GM19438 (cell line): ENCODE measurements at regions not wholly inside any gene's neighbourhood (a gene's known extent, or its start where the extent isn't known, plus 50 kb on each side); places are given as distances from the start of the nearest gene placed in this dataset.

Source experiments
- ATAC-seq: cut with Tn5 transposase; IDR thresholded peaks from one replicate; pipeline ENCODE4 v1.9.1; 2021; ENCODE audit warnings: low read depth; ENCODE audit not compliant: unreplicated experiment

GRCh38 chr10:3528271-3528670, 256.7 kb downstream of the KLF6 start:
- no peak for ATAC-seq

DNA sequence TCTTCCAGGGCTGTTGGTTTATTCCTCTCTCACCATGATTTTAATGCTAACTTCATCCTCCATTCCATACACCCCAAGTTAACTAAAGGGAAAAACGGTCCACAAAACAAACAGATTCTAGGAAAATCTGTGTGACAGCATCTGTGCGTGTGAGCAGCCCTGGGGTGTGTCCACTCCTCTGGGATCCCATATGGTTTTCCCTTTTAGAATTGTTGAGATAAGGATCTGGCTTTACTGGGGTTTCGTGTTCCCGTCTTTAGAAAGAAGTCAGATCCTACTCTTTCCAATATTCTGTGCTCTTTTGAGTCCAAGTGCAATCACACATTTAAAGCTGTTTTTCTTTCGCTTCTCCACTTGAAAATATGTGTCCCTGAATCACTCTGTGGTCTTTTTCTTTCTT, 257.1 kb downstream of the KLF6 start:
- no peak for ATAC-seq

GRCh38 chr10:3526727-3527501, 258.1 kb downstream of the KLF6 start:
- ATAC-seq = no peak

GRCh38 chr10:3525832-3526449, 259.1 kb downstream of the KLF6 start:
- ATAC-seq = no peak

GRCh38 chr10:3524086-3524960, 260.7 kb downstream of the KLF6 start:
- ATAC-seq = no peak

DNA sequence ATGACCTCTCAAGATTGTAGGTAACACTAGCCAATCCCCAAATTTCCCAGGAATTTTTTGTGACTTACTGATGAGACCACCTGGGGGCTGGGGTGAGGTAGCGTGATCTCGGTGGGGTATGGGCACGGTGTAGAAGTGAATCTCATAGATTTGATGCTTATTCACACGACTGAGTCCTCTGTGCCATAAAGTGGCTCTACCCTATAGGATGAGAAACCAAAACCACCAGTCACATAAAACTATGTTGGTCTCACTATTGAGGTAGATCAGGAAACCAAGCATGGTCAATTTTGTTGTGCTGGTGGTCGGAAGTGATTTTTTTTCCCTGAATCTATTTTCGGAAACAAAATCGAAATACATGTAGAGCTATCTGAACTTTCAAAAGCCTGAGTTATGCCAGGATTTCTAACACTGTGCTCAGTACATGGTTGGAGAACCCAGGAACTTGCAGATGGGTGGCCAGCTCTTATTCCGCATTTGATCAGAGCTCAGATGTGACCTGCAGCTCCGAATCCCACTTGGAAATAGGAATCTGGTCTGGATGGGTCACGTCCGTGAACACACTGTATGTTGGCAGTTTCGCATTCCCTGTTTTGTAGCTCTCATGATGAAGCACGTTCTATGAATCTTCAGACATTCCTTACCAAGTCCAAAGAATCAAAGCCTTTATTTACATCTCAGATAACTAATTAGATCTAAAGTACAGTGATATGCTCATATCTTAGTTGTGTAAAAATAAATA, 261.5 kb downstream of the KLF6 start:
- ATAC-seq = no peak

DNA sequence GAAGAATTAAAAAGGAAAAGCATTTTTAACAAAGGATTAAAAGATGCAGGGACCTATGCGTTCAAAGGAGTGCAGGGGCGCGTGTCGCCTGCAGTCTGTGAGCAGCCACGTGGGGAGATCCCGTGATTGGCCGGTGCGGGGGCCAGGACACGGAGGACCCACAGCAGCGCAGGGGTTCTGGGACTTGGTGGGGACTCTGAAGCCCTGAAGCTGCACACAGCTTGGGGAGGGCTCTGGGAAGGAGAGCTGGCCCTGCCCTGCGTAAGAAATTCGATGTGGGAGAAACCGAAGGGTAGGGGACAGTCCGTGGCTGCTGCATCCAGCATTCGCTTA, 268.1 kb downstream of the KLF6 start:
- ATAC-seq = no peak

- ATAC-seq = no peak
Measured at GRCh38 chr10:3516234-3516922, 268.6 kb downstream of the KLF6 start.

DNA sequence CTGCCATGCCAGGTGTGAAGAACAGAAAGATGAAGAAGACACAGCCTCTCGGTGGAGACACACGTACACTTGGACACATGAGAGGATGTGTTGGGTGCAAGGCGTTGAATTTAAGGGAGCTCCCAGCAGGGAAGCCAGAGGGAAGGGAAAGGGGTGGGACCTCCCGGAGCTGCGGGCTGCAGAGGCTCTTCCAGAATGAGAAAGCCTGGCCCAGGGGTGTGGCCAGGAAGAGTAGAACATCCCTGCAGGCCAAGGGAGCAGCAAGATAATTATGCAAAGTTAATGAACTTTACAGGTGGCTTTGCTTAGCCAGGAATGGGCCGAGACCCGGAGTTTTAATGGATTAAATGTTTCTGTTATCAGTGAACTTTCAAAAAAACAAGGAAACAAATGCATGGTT, 270.3 kb downstream of the KLF6 start:
- no peak for ATAC-seq

DNA sequence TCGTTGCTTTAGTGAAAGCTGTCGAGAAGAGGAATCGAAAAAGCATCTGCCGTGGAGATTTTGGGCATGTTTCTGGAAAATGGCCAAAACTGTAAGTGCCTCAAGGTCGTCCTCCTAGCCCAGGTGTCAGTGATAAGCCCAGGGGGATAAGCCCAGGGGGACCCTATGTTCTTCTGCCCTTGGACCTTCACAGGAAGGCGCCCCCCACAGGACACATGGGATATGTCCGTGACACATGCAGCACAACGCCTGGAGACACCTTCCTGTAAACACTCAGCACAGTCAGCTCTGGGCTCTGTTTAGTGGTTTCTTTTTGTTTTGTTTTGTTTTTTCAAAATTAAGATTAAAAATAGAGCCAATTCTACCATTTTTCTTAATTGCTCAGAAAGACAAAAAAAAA, 272.7 kb downstream of the KLF6 start:
- no peak for ATAC-seq

DNA sequence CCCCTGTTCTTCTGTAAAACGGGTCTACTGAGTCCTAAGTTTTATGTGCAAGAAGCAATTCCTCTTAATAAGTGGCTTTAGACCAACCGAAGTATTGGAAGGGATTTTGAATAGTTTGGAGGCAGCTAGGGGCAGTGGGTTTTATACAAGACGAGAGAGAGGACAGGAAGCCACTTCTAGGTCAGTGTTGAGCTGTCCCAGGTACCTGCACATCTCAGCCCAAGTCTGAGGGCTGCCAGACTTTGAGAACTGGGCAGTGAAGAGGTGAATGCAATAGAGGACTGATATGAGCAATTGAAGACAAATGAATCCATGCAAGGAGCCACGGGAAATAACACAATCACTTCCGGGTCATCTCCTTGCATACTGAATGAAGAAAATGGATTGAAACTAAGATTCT, 273.5 kb downstream of the KLF6 start:
- ATAC-seq = no peak

GRCh38 chr10:3510741-3511140, 274.3 kb downstream of the KLF6 start:
- ATAC-seq = no peak

- ATAC-seq = no peak
Measured at GRCh38 chr10:3509355-3509754, 275.7 kb downstream of the KLF6 start.

DNA sequence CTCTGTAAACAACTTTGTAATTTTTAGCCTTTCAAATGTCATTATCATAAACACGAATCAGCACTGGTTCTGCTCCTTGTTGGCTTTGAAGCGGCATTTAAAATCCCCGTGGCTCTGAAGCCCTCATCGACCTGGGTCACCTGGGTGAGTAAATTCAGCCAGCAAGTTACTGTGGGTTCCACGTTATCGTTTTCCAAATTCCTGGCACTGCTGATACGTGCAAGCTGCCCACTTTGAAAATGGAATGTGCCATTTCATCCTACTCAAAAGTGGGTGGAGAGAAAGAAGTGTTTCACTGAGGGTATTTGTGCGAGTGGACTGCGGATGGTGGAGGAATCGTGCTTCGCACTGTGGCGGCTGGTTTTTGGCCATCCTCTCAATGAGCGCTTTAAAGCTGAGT, 281.7 kb downstream of the KLF6 start:
- no peak for ATAC-seq

- ATAC-seq = no peak
Measured at GRCh38 chr10:3502673-3503072, 282.3 kb downstream of the KLF6 start.

GRCh38 chr10:3500408-3500856, 284.6 kb downstream of the KLF6 start:
- ATAC-seq = no peak

DNA sequence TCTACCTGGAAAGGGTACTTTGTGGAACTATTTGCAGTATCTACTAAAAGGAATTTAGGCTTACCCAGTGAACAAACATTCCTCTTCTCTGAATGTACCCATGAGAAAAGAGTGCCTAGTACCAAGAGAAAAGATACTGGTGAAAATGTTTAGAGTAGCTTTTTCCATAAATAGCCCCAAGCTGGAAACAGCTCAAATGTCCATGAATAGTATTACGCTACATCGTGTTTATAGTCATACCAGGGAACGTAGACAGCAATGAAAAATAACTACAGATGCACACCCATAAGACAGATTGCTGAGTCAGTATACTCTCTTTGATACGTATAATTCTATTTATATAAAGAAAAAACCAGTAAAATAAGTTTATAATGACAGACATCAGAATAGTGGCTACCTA, 285.9 kb downstream of the KLF6 start:
- ATAC-seq = no peak

GRCh38 chr10:3497581-3497980, 287.4 kb downstream of the KLF6 start:
- ATAC-seq = no peak

GRCh38 chr10:3496138-3496537, 288.9 kb downstream of the KLF6 start:
- no peak for ATAC-seq

GRCh38 chr10:3495281-3495680, 289.7 kb downstream of the KLF6 start:
- ATAC-seq = no peak
